ENCODE measurements at regions not wholly inside any gene's neighbourhood (a gene's known extent, or its start where the extent isn't known, plus 50 kb on each side); places are given as distances from the start of the nearest gene placed in this dataset.

DNA sequence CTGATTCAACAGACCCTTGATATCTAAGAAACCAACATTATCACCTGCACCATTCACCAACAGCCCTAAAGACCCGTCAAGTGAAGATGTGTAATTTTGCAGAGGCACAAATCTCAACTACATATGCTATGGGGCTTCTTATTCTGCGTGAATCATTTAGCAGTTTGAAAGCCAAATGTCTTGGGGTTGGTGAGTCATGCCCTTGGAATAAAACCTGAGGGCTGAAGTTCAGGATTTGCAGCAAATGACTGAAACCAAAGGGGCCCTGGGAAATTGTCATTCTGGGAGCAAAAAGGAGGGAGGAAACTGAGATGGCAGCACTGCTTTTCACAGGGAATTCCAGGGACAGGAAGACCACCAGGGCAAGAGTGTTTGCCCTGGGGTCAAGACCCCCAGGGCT, 79.2 kb upstream of the TNR start:
- DNase-seq, result no peak

DNA sequence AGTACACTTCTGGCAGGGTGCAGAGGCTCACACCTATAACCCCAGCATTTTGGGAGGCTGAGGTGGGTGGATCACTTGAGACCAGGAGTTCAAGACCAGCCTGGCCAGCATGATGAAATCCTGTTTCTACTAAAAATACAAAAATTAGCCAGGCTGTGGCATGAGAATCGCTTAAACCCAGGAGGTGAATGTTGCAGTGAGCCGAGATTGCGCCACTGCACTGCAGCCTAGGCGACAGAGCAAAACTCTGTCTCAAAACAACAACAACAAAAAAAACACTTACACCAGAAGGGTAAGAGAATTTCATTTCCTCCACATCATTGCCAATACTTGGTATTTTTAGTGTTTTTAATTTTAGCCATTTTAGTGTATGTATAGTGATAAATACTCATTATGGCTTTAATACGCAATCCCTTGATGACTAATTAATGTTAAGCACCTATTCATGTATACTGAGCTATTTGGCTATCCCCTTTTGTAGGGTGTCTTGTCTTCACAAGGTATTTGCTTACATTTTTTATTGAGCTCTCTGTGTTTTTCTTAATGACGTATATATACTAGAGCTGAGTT, 77.1 kb upstream of the TNR start:
- no peak for DNase-seq

DNA sequence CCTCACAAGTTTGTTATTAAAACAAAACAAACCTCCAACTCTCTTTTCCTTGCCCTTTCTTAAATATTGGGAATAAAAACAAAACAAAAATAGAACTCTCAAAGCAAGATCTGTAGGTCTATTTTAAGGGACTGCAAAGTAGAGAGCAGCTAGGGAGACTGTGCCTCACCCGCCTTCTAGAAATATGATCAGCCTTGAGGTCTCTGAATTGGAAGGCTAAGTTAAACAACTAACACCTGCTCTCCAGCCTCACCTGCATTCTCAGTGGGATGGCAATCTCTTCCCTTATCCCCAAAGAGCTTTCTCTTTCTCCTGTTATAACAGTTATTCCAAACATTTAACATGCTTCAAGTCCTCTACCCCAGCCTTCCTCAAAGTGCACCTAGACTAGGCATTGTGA, 75.5 kb upstream of the TNR start:
- DNase-seq, result no peak

DNA sequence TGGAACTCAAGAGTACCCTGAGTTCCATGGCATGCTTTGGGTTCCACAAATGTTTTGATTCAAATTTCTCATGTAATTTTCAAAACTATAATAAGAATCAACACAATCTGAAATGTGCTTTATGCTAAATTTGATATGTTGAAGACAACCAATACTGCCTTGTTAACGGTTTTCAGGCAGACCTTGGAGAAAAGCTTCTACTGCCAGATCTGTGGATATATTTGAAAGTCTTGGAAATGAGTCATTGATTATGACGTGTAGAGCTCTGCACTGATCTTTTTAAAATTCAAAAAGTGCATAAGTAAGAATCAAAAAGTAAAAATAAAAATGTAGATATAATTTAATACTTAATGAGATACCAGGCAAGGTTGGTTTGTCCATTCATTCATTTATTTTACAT, 74.0 kb upstream of the TNR start:
- DNase-seq, result no peak

DNA sequence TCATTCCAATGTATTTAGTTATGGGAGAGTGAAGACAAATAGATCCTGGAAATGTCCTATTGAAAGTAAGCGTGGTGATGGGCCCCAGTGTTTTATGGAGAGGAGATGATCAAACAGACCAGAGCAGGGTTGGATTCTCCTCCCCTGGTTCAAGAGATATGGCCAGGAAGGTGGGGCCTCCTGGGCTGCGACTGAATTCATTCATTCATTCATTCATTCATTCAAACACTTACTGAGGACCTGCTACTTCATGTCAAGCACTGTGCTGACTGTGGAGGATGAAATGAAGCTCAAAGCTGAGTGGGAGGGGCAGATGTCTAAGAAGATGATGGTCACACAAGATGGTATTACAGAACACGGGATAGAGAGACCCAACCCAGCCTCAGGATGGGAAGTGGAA, 71.5 kb upstream of the TNR start:
- DNase-seq, result no peak

DNA sequence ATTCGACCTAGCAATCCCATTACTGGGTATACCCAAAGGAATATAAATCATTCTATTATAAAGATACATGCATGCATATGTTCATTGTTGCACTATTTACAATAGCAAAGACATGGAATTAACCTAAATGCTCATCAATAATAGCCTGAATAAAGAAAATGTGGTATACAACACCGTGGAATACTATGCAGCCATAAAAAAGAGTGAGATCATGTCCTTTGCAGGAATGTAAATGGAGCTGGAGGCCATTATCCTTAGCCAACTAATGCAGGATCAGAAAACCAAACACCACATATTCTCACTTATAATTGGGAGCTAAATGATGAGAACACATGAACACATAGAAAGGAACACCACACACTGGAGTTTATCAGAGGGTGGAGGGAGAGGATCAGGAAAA, 69.5 kb upstream of the TNR start:
- no peak for DNase-seq

DNA sequence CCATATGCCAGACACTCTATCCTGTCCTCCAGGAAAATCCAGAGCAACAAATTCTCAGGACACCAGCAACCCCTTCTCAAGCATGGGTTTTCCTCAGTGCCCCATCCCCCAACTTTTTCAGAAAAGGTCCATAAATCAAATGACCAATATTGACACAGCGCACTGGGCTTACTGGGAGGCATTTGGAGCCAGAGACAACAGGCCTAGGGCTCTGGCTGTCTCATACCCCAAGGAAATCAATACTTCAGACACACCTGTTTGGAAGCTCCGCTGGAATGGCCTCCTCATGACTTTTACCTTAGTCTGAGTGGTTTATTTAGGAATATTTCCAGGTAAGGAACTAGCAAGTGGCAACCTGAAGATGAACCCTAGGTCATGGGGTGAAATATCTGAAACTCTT, 66.9 kb upstream of the TNR start:
- no peak for DNase-seq

DNA sequence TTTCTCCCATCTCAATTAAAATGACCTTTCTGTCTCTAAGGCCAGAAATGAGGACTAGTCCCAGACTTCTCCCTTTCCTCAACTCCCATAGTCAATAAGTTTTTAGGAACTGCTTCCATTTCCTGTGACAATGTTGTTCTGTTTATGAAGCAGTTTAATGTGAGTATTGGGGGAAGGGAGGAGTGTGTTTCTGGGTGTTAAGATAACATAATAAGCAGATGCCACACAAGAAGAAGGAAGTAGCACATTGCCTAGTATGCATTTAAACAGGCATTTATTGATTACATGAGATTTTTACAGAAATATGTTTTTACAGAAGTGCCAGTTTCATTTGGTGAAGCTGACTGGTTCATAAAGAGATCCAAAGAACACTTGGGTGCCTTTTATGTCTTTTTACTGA, 65.6 kb upstream of the TNR start:
- DNase-seq, result peak; percentile 39

DNA sequence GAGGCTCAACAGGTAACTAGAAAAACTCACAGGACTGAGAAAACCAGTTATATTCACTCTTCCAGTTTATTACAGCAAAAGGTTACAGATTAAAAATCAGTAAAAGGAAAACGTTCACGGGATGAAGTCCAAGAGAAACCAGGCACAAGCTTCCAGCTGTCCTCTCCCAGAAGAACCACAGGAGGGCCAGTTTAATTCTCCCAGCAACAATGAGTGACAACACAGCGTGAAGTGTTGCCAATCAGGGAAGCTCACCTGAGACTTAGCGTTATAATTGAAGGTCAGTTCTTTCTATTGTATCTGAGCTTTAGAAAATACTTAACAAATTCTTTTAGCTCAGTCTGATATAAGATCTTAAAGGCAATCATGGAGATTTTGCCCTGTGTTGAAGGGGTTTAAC, 65.2 kb upstream of the TNR start:
- DNase-seq, result no peak

DNA sequence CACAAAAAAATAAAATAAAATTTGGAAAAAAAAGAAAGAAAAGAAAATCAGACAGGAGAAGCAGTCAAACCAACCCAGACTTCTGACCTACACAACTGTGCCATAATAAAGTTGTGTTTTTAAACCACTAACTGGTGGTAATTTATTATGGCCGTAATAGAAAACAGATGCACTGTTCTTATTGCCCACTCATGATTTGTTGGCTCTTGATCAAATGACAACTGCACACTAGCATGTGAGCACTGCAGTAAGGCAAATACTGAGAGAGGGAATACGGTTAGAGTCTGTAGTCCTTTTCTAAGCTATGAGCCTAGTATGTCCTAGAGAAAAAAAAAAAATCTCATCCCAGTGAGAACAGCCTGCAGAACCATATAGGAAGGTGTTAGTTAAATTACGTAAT, 61.2 kb upstream of the TNR start:
- no peak for DNase-seq

DNA sequence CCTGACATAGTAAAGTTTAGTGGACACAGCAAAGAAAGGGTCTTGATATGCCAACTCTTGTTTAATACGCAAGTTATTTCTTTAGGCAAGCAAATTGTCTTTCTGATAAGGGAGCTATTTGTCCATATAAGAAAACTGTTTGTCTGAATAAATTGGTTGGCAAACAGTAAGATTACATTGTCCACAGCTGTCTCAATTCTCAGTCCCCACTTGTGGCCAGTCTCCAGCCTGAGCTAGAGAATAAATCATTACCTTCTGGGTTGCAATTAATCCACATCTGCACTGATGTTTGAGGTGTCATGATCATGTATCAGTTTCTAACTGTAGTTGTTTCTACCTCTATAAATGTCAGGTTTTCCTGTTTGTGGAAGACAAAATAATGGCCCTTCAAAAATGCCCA, 60.0 kb upstream of the TNR start:
- DNase-seq, result no peak

DNA sequence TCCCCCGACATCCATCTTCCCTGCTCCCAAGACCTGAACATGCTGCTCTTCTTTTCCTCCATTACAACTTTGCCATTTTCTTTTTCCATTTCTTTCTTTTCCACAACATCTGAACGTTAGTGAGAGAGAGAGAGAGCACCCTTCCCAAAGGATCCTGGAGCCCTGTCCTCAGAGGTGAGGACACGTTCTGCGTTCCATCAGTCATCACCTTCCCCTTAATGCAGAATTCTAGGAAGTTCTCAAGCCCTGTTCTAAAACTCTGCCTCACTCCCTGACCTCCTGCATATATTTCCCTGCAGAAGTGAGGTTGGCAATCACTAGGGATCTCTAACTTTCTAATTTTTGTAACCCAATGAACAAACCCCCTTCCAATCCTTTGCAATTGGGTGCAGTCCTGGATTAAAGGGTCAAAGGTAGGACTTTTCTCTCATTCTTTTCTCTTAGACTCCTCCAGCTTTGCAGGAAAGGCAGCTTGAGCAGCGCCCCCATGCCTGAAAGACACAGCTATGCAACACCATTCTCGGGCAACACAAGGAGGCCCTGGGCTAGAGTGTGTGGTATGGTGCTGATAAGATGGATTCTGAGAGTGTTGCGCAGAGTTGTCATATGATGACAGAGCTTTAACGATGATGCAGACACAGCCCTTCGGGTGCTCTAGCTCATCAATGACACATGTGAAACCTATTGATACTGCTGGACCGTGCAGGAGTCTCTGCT, 59.2 kb upstream of the TNR start:
- DNase-seq, result peak; percentile 19

DNA sequence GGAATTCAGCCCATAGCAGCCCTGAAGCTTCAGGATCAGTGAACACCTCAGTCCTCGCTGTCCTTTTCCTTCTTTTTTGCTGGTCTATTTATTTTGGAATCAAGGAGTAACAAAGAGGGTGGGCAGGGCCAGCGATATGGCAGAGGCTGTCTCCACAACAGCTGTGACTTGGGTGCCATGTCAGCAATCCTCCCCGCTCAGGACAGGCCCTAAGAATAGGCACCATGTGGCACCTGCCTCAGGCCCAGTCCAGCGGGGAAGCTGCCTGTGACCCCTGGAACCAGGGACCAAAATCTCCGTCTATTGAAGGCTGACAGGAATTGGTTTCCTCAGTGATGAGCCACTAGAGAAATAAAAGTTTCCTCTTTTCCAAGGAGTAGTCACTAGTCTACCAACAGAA, 58.6 kb upstream of the TNR start:
- no peak for DNase-seq

DNA sequence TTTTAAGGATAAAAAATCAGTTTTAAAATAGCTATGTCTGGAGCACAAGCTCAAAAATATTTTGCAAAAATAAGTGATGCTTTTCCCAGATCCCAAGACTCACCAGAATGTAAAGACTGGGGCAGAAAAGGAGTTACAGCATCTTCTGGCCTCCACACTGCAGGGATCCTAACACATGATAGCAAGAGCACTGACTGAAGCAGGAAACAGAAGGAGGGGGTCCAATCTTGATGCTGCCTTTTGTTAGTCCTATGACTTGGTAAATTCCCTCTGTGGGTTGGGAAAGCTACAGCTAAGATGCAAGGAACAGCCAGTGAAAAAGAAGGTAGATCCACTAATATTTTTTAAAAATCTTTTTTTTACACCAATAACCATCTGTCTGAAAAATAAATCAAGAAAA, 54.2 kb upstream of the TNR start:
- DNase-seq, result no peak

DNA sequence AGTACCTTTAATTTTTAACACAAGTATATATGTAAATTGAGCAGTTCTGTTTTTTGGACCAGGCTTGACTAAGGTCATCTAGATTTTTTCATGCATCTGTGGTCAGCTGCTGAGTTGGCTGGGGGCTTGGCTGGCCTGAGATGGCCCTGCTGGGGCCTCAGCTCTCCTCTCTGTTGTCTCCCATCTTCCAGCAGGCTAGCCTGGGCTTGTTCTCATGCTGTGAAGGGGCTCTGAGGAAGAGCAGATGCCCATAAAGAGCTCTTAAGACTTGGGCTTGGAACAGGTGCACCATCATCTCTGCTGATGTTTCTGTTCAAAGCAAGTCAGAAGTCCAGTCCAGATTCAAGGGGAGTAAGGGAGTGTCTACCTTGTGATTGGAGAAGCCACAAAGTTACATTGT, 51.2 kb upstream of the TNR start:
- DNase-seq, result no peak

DNA sequence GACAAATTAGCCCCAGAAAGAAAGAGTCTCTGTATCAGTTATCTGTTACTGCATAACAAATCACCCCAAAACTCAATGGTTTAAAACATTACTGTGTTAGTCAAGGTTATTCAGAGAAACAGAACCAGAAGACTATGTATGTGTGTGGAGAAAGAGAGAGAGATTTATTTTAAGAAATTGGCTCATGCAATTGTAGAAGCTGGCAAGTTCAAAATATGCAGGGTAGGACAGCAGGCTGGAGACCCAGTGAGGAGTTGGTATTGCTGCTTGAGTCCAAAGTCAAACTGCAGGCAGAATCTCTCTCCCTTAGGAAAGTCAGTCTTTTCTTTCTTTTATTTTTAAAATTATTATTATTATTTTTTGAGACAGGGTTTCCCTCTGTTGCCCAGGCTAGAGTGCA, 50.2 kb upstream of the TNR start:
- DNase-seq, result no peak

All from hematopoietic multipotent progenitor cell treated with erythropoietin and hydrocortisone succinate and interleukin-3 and kit ligand, for 8 days (in vitro differentiated cells).